GM19324 (cell line): ENCODE measurements at regions not wholly inside any gene's neighbourhood (a gene's known extent, or its start where the extent isn't known, plus 50 kb on each side); places are given as distances from the start of the nearest gene placed in this dataset.

Experiments used
- ATAC-seq: cut with Tn5 transposase; IDR thresholded peaks from one replicate; pipeline ENCODE4 v1.9.1; 2021; ENCODE audit warnings: mild to moderate bottlenecking, moderate library complexity; ENCODE audit not compliant: unreplicated experiment, low FRiP score

- no peak for ATAC-seq
These were observed 173.5 kb upstream of the ZNF608 start for GRCh38 chr5:124919747-124920525.

GRCh38 chr5:124920909-124921666, 174.6 kb upstream of the ZNF608 start:
- ATAC-seq, result peak; percentile 82

DNA sequence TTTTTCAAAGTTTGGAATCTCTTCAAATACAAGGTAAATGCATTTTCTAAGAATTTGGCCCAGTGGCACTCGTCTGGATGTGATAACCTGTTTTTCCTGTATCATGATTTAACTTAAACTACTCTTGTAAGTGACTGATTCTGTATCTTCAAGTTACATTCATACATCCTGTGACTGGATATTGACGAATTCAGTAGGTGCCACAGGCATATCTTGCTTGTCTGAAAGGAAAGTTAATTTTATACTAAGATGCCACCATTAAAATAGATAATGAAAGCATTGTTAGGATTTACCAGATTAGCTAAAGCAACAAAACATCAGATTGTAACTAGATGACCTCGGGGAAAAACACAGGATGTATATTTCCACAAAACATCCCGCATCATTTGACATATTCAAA, 175.3 kb upstream of the ZNF608 start:
- peak; percentile 19 for ATAC-seq

DNA sequence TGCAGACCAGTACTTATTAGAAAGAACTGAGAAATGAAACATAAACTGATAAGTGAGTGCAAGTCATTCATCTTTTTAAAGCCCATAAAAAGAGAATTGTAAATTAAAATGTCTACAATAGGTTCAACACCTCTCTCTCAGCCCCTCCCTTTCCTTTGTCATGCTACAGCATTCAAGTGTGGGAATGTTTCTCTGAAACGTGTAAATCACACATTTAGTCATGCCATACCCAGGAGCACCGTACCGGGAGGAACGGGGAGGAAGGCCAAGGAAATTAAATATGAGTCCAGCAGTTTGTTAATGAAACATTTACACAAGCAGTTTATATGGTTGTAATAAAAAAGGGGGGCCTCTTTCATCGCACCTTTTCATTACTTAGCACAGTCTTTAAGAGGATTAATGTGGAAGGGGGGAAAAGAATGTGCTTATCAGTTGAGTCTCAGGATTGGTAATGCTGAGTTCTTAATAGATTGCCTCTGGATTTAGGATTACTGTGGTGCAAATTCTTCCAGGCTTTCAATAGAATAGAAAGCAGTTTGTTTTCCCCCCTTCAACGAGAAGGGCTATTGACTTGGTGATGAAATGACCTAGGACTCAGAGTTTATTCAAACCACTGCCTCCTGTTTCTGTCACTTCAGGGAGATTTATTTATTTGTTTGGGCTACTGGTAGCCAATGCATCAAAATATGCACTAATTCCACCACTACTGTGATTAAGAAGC, 176.0 kb upstream of the ZNF608 start:
- peak; percentile 16 for ATAC-seq

- ATAC-seq, result no peak
These were observed 176.7 kb upstream of the ZNF608 start for GRCh38 chr5:124923131-124923530.

DNA sequence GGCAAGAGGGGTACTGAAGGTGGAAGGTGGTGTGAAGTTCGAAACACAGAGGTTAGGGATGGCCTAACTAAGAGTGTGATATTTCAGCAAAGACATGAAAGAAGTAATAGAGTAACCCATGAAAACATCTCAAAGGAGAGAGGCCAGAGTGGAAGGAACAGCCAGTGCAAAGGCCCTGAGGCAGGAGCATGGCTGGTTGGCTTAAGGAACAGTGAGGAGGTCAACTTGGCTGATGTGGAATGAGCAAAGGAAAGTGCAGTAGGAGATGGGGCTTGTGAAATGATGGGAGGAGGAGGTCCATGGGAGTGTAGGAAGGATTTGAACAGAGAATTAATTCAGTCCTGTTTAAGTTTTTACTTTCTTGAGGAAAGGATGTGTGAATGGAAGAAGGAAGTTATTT, 178.3 kb upstream of the ZNF608 start:
- no peak for ATAC-seq

DNA sequence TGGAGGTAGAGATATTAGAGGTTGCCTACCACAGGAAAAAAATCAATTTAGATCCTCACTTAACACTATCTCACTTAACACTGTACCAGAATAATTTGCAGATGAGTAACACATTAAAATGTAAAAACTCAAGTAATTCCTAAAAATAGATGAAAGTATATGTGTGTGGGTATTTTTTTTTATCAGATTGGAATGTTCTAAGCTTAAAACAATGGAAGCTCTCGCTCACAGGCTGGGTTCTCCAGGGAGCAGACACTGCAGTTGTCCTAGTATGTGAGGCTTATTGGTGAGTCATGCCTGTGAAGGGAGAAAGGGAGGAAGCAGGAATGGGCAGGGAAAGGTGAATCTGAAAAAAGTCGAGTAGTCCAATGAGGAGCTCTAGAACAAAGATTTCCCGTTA, 181.3 kb upstream of the ZNF608 start:
- ATAC-seq, result no peak

- ATAC-seq, result no peak
These were observed 182.6 kb upstream of the ZNF608 start for GRCh38 chr5:124929000-124929399.

DNA sequence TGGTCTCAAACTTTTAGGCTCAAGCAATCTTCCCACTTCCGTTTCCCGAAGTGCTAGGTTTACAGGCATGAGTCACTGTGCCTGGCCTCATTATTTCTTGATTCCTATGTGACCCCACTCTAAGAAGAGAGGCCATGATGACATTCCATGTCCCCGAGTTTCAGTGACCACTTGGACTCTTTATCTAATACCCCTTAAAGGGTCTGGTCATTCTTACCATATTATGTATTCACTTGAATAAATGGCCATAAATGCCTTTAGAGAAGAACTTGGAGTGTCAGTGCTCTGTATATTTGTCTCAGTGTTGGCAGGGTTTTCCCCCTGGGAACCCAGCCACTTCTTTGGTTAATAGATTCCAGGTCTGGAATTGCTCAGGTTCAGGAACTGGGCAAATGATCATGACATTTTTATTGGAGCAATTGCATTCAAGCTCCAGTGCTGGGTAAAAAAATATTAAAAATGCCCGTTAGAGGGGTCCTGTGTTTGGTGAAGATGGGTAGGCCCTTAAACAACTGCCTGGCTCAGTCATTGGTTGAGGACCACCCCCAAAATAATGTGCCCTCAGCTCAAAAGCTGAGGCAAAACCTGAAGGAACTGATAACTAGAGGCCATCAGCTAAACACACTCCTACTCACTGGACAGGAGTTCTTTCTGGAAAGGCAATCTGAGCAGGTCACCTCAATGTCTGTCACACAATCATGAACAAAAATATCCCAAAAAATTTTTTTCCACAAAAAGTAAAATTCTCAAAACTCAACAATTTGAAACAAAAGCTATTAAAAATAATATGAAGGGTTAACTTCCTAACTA, 186.6 kb upstream of the ZNF608 start:
- ATAC-seq, result no peak

DNA sequence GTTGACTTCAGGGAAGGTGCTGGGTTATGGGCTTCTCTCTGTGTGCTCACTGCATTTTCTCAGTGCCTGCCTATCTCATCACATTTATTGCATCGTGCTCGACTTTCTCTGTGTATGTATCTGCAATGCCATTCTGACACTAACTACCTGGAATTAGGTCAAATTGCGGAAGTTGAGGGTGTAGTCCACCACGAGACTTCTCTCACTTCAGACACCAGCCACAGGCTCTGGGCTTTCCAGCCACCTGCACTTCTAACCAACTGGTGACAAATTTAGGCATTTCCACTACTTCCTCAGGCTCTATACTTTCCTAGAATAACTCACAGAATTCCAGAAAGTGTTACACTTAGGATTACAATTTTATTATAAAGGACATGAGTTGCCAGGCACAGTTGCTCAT, 188.6 kb upstream of the ZNF608 start:
- peak; percentile 75 for ATAC-seq

DNA sequence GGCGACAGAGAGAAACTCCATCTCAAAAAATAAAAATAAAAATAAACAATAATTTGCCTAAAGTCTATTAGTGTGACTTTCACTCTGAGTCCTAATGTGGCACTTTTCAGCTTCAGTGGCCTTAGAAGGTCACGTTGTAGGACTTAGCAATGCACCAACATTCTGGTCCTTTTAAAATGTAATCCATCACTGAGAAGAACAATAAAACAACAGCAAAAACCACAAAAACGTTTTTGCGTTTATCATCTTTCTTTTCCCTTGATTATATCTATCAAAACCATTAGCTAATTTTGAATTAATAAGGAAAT, 190.1 kb upstream of the ZNF608 start:
- ATAC-seq, result peak; percentile 67

DNA sequence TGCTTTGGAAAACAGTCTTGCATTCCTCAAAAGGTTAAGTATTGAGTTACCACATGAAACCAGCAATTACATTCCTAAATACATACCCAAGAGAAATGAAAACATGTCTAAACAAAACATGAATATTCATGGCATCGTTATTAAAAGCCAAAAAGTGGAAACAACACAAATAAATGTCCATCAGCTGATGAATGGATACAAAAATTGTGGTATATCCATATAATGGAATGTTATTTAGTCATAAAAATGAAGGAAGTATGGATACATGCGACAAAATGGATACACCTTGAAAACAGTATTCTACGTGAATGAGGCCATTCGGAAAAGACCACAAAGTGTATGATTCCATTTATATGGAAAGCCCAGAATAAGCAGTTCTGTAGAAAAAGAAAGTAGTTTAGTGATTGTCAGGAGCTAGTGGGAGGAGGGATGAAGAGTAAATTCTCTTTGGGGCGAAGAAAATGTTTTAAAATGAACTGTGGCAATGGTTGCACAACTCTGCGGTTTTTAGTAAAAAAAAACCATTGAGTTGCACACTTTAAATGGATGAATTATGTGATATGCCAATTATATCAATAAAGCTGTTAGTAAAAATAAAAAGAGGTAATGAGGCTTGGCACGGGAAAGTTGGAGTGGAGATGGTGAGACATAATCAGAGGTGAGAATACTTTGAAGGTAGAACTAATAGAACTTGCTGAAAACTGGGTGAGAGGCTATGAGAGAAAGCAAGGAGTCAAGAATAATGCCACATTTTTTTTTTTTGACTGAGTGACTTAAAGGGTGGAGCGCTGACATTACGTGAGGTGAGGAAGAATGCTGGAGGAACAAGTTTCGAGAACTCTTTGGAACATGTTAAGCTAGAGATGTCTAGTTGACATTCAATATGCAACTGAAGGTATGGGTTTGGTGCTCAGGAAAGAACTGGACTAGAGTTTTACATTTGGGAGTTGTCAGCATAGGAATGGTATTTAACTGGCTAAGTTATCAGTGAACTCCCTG, 194.9 kb upstream of the ZNF608 start:
- no peak for ATAC-seq

GRCh38 chr5:124948062-124948753, 201.8 kb upstream of the ZNF608 start:
- ATAC-seq, result no peak

- ATAC-seq, result no peak
These were observed 202.4 kb upstream of the ZNF608 start for GRCh38 chr5:124948754-124949275.

- no peak for ATAC-seq
These were observed 203.4 kb upstream of the ZNF608 start for GRCh38 chr5:124949862-124950261.

DNA sequence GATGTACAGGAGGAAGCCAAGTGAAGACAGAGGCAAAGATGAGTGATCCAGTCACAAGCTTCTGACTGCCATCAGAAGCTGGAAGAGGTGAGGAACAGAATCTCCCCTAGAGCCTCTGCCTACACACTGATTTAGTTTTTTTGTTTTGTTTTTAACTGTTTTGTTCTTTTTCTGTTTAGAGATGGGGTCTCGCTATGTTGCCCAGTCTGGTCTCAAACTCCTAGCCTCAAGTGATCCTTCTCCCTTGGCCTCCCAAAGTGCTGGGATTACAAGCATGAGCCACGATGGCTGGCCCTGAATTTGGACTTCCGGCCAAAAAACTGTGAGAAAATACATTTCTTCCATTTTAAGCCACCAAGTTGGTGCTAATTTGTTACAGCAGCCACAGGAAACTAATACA, 204.7 kb upstream of the ZNF608 start:
- no peak for ATAC-seq

DNA sequence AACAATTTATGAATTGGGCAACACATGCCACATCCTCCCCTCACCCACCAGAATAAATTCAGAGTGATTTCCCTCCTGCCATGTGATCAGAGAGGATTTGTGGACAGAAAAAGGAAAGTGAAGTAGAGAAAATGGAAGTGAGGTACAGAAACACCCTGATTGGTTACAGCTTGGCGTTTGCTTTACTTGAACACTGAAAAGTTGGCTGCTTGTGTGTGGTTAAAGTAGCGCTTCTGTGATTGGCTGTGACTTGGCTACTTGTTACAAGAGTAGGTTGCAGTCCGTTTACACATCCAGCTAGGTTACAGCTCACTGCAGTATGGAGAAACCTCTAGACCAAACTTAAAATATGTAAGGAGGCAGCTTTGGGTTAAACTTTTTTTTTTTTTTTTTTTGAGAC, 205.2 kb upstream of the ZNF608 start:
- ATAC-seq, result peak; percentile 79

GRCh38 chr5:124952079-124952478, 205.6 kb upstream of the ZNF608 start:
- peak; percentile 94 for ATAC-seq

DNA sequence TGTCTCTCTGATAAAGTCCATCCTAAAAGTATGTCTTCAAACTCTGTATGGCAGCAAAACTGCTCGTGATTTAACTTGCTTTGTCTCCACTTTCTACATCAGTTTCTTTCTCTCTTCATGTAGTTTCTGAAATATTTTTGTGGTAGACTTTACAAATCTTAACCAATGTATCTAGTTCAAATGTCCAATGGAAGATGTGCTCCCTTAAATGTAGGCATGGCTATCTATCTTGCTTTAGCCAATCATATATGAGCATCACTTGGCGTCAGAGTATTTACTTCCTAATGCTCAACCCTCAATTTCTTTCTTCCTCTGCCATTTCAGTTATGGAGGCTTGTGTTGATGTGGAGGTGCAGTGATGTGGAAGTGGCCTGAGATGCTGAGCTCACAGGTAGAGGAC, 206.1 kb upstream of the ZNF608 start:
- ATAC-seq, result peak; percentile 73
